ENCODE measurements at regions not wholly inside any gene's neighbourhood (a gene's known extent, or its start where the extent isn't known, plus 50 kb on each side); places are given as distances from the start of the nearest gene placed in this dataset.

- DNase-seq: no peak
Observed at GRCh38 chr11:81080476-81080875, 1639.6 kb upstream of the TENM4 start.

GRCh38 chr11:81072273-81072672 is 1631.4 kb upstream of the TENM4 start:
- no peak for DNase-seq

- DNase-seq: no peak
Observed at GRCh38 chr11:81071606-81072005, 1630.8 kb upstream of the TENM4 start.

GRCh38 chr11:81070948-81071347 is 1630.1 kb upstream of the TENM4 start:
- DNase-seq: no peak

GRCh38 chr11:81059356-81059755 is 1618.5 kb upstream of the TENM4 start:
- DNase-seq: no peak

- no peak for DNase-seq
Observed at GRCh38 chr11:81052344-81053158, 1611.7 kb upstream of the TENM4 start.

GRCh38 chr11:81039916-81040524 is 1599.2 kb upstream of the TENM4 start:
- DNase-seq: no peak

- no peak for DNase-seq
Observed at GRCh38 chr11:81036168-81036870, 1595.5 kb upstream of the TENM4 start.

- DNase-seq: peak; percentile 91
Observed at GRCh38 chr11:81033779-81034540, 1593.1 kb upstream of the TENM4 start.

- DNase-seq: no peak
Observed at GRCh38 chr11:81032906-81033305, 1592.1 kb upstream of the TENM4 start.

GRCh38 chr11:81030186-81030585 is 1589.4 kb upstream of the TENM4 start:
- DNase-seq: no peak

- no peak for DNase-seq
Observed at GRCh38 chr11:81026032-81026431, 1585.2 kb upstream of the TENM4 start.

- no peak for DNase-seq
Observed at GRCh38 chr11:81022057-81022456, 1581.2 kb upstream of the TENM4 start.

- no peak for DNase-seq
Observed at GRCh38 chr11:81010631-81011030, 1569.8 kb upstream of the TENM4 start.

- peak; percentile 42 for DNase-seq
Observed at GRCh38 chr11:81007046-81007445, 1566.2 kb upstream of the TENM4 start.

- DNase-seq: peak; percentile 15
Observed at GRCh38 chr11:81005595-81005994, 1564.8 kb upstream of the TENM4 start.

- DNase-seq: no peak
Observed at GRCh38 chr11:81004576-81004975, 1563.7 kb upstream of the TENM4 start.

- no peak for DNase-seq
Observed at GRCh38 chr11:81002374-81002773, 1561.5 kb upstream of the TENM4 start.

GRCh38 chr11:81000735-81001134 is 1559.9 kb upstream of the TENM4 start:
- DNase-seq: no peak

GRCh38 chr11:81000334-81000733 is 1559.5 kb upstream of the TENM4 start:
- DNase-seq: no peak

- DNase-seq: no peak
Observed at GRCh38 chr11:80995523-80995922, 1554.7 kb upstream of the TENM4 start.

GRCh38 chr11:80993536-80993935 is 1552.7 kb upstream of the TENM4 start:
- no peak for DNase-seq

GRCh38 chr11:80990885-80991284 is 1550.1 kb upstream of the TENM4 start:
- no peak for DNase-seq
